ENCODE measurements at regions not wholly inside any gene's neighbourhood (a gene's known extent, or its start where the extent isn't known, plus 50 kb on each side); places are given as distances from the start of the nearest gene placed in this dataset.

DNA sequence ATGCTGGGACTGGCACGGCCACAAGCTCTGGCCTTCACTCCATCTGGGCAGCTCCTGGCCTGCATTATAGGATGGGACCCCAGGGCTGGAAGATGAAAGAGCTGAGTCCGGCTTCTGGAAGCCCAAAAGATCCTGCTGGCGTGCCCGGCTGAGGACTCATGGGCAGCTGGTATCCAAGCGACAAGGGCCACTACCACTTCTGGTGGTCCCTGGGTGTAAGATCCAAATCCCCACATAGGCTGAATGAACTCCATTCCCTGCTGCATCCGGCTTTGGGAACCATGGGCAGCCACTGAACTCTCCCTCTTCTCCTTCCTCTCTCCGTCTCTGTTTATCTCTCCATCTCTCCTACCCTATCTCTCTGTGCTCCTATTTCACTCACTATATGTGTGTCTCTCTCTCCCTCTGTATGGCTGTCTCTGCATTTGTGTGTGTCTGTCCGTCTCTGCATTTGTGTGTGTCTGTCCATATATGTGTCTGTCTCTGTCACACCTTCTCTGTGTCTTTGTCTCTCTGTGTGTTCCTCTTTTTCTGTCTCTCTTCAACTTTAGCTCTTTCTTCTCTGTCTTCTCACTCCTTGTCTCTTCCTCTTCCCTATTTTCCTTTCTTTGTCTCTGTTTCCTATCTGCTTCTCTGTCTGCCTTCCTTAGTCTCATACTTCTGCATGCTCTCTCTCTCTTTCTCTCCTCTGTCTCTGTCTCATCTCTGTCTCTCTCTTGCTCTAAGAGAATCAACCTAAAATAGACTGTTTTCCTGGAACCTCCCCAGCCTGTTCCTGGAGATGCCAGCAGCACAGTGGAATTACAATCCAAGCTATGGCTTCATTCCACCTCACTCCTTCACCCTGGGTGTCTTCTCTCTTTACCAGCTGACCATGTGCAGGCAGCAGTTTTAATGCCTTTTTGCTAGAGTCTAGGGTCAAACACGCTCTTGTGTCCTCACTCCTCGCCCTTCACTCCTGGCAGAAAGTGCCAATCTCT, 60.4 kb upstream of the IRX6 start:
- no peaks in the 10 kb centered on the region for H3K36me3 Mint-ChIP-seq
- H3K4me1 Mint-ChIP-seq, result no peaks in the 10 kb centered on the region
- H3K27me3 Mint-ChIP-seq (ENCODE audit: low read depth in 3 of 3), result peaks cover 0 to 2% (median 2%) of the 10 kb centered on the region in 3 donors
- H3K27ac Mint-ChIP-seq, result peak overlapping the region in 1 of 6 donors; percentile 23
- no peaks in the 10 kb centered on the region for H3K9me3 Mint-ChIP-seq
- H3K4me3 Mint-ChIP-seq, result no peak overlapping the region
- DNase-seq, result no peak

DNA sequence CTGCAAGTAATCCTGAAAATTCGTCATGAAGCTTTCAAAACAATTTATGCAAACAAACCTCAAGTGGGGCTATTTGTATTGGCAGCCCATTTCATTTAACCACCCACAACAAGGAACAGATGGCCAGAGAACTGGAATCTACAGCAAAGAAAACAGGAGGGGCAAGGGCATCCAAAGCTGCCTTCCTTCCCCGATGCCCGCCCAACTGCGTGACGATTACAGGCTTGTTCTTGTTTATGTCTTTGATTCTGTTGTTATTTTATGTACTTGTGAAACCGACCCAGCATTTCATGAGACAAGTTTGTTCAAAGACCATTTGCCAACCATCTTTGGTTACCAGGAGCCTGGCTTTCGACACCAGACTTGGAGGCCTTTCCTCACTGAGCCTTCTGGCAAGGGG, 59.1 kb upstream of the IRX6 start:
- peaks cover 0 to 2% (median 0%) of the 10 kb centered on the region in 3 donors for H3K27me3 Mint-ChIP-seq (ENCODE audit: low read depth in 3 of 3)
- H3K36me3 Mint-ChIP-seq, result no peaks in the 10 kb centered on the region
- no peak for DNase-seq
- H3K4me3 Mint-ChIP-seq, result no peak overlapping the region
- H3K9me3 Mint-ChIP-seq, result no peaks in the 10 kb centered on the region
- no peak overlapping the region for H3K27ac Mint-ChIP-seq
- H3K4me1 Mint-ChIP-seq, result no peaks in the 10 kb centered on the region

DNA sequence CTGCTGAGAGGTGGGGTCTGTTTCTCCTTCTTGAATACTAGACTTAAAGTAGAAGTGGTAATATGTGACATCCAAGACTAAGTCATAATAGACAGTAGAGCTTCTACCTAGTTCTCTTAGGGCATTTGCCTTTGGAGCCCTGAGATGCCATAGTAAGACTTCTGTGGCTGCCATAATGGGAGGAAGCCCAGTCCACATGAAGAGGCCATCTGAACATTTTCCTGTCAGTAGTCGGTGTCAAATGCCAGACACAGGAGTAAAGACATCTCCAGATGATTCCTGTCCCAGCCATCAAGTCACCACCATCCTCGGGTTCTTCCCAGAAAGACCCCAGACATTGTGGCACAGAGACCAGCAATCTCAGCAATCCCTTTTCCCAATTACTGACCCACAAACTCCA, 58.1 kb upstream of the IRX6 start:
- Mint-ChIP-seq H3K4me3 (no peak overlapping the region), H3K9me3 (no peaks in the 10 kb centered on the region), H3K4me1 (no peaks in the 10 kb centered on the region), H3K27ac (no peak overlapping the region), H3K36me3 (no peaks in the 10 kb centered on the region), H3K27me3 (ENCODE audit: low read depth in 3 of 3) (peaks cover 0 to under 1% (median 0%) of the 10 kb centered on the region in 3 donors)
- no peak for DNase-seq

DNA sequence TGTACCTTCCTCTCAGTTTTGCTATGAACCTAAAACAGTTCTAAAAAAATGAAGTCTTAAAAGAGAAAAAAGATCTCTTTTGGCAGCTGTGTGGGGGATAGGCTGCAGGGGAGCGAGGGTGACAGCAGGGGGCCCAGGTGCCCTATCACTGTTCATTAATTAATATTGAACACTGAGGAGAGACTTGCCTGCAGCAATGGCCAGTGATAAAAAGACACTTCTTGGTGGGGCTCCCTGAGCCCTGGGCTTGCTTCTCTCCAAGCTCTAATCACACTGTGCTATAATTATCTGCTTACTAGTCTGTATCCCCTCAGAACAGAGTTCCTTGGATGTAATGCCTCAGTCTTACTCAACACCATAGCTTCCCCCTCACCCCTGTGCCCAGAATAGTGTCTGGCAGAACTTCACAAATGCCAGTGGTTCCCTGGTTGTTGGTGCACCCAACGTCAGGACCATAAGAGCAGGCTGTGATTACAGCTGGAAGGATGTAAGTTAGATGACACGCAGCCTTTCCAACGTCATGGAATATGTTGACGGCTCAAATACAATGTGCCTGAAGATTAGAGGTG, 52.0 kb upstream of the IRX6 start:
- Mint-ChIP-seq H3K4me1 (no peaks in the 10 kb centered on the region), H3K9me3 (no peaks in the 10 kb centered on the region)

DNA sequence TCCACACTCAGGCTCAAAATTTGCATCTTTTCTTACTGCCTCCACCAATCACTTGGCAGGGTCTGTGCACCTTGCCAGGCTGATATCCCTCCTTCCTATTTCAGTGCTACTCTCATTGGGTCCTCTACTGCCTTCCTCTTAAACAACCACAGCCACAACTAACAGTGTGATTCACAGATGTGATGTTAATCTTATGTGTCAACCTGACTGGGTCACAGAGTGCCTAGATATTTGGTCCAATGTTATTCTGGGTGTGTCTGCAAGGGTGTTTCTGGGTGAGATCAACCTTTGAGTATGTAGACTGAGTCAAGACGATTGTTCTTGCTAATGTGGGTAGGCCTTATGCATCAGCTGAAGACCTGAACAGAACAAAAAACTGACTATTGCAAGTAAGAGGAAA, 51.3 kb upstream of the IRX6 start:
- H3K4me1 Mint-ChIP-seq, result no peaks in the 10 kb centered on the region
- H3K27ac Mint-ChIP-seq, result no peak overlapping the region
- no peaks in the 10 kb centered on the region for H3K9me3 Mint-ChIP-seq
- DNase-seq, result no peak
- H3K27me3 Mint-ChIP-seq (ENCODE audit: low read depth in 3 of 3), result peaks cover 0 to 3% (median 2%) of the 10 kb centered on the region in 3 donors
- H3K4me3 Mint-ChIP-seq, result no peak overlapping the region
- no peaks in the 10 kb centered on the region for H3K36me3 Mint-ChIP-seq

More for the DNA sequence above, 52.0 kb upstream of the IRX6 start:
- DNase-seq, result no peak
- H3K27me3 Mint-ChIP-seq (ENCODE audit: low read depth in 3 of 3), result peaks cover 0 to 3% (median 2%) of the 10 kb centered on the region in 3 donors
- H3K4me3 Mint-ChIP-seq, result no peak overlapping the region
- H3K27ac Mint-ChIP-seq, result no peak overlapping the region
- H3K36me3 Mint-ChIP-seq, result no peaks in the 10 kb centered on the region

DNA sequence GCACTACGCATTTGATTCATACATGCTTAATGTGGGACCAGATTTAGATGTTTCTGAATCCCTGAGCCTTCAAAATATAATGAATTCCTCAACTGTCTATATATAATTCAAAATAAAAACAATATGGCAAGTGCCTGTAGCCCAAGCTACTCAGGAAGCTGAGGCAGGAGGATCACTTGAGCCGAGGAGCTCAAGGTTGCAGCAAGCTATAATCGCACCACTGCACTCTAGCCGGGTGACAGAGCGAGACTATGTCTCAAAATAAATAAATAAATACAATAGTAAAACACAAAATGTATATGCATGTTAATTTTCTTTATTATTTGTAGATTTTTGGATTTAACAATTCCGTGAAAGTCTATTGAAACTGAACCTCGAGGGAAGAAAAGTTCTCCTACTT, 50.6 kb upstream of the IRX6 start:
- H3K27me3 Mint-ChIP-seq (ENCODE audit: low read depth in 3 of 3), result peaks cover 0 to 3% (median 2%) of the 10 kb centered on the region in 3 donors
- DNase-seq, result no peak
- no peaks in the 10 kb centered on the region for H3K4me1 Mint-ChIP-seq
- no peak overlapping the region for H3K4me3 Mint-ChIP-seq
- no peaks in the 10 kb centered on the region for H3K9me3 Mint-ChIP-seq
- no peak overlapping the region for H3K27ac Mint-ChIP-seq
- no peaks in the 10 kb centered on the region for H3K36me3 Mint-ChIP-seq

DNA sequence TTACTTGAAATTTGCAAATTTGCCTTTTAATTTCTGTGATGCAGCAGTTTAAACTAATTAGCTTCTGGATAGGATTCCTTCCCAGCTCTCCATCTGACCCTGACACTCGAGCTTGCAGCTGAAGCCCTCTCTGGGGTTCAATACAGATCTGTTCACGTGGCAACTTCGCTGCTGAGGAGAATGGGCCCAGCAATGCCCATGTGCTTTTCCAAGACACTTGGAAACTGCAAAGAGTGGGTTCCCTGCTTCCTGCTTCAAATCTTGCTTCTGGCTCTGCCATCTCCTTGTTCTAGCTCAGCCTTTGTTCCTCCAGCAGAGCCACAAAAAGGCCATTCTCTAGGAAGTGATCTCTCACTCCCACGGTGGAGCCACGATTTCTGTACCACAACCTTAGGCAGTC, 50.0 kb upstream of the IRX6 start:
- Mint-ChIP-seq H3K4me1 (no peaks in the 10 kb centered on the region), H3K27ac (no peak overlapping the region), H3K9me3 (no peaks in the 10 kb centered on the region), H3K4me3 (no peak overlapping the region), H3K36me3 (no peaks in the 10 kb centered on the region), H3K27me3 (ENCODE audit: low read depth in 3 of 3) (peaks cover 0 to 3% (median 2%) of the 10 kb centered on the region in 3 donors)
- DNase-seq, result no peak

Data from immature natural killer cell (primary cell).